Parathyroid adenoma (tissue), 2 donors: ENCODE measurements at regions not wholly inside any gene's neighbourhood (a gene's known extent, or its start where the extent isn't known, plus 50 kb on each side); places are given as distances from the start of the nearest gene placed in this dataset.

Experiments
- H2AFZ ChIP-seq: fragments of 300-600 bp; sonication (generic); one replicate; pipeline ENCODE4 v1.7.0; 2017; ENCODE audit warnings: antibody characterized with exemption, mild to moderate bottlenecking
- H3K27ac ChIP-seq: fragments of 300-600 bp; sonication (generic); one replicate; pipeline ENCODE4 v1.7.0; 2017
- H3K27me3 ChIP-seq: fragments of 300-600 bp; sonication (generic); one replicate; pipeline ENCODE4 v1.7.0; 2017; ENCODE audit warnings: low read length; ENCODE audit not compliant: control insufficient read depth, insufficient read depth
- H3K36me3 ChIP-seq: fragments of 300-600 bp; sonication (generic); one replicate; pipeline ENCODE4 v1.7.0; 2017; ENCODE audit warnings: low read length; ENCODE audit not compliant: control insufficient read depth, insufficient read depth
- H3K4me1 ChIP-seq: fragments of 300-600 bp; sonication (generic); one replicate; pipeline ENCODE4 v1.7.0; 2017; ENCODE audit warnings: control low read depth
- H3K4me2 ChIP-seq: fragments of 300-600 bp; sonication (generic); one replicate; pipeline ENCODE4 v1.7.0; 2017; ENCODE audit warnings: low read length
- H3K4me3 ChIP-seq: fragments of 300-600 bp; sonication (generic); one replicate; pipeline ENCODE4 v1.7.0; 2017; ENCODE audit warnings: low read depth, low read length
- H3K79me2 ChIP-seq: fragments of 300-600 bp; sonication (generic); one replicate; pipeline ENCODE4 v1.7.0; 2017; ENCODE audit warnings: control low read depth
- H3K9ac ChIP-seq: fragments of 300-600 bp; sonication (generic); one replicate; pipeline ENCODE4 v1.7.0; 2017; ENCODE audit warnings: mild to moderate bottlenecking
- H3K9me3 ChIP-seq: fragments of 300-600 bp; sonication (generic); one replicate; pipeline ENCODE4 v1.7.0; 2017; ENCODE audit warnings: low read length; ENCODE audit not compliant: control insufficient read depth
- TF ChIP-seq, protein P1 (sequence below): fragments of 300-600 bp; sonication (generic); IDR thresholded peaks from one replicate; pipeline ENCODE4 v1.7.0; 2017; ENCODE audit warnings: antibody characterized with exemption, mild to moderate bottlenecking
- donor health status: primary hyperparathyroidism.

DNA sequence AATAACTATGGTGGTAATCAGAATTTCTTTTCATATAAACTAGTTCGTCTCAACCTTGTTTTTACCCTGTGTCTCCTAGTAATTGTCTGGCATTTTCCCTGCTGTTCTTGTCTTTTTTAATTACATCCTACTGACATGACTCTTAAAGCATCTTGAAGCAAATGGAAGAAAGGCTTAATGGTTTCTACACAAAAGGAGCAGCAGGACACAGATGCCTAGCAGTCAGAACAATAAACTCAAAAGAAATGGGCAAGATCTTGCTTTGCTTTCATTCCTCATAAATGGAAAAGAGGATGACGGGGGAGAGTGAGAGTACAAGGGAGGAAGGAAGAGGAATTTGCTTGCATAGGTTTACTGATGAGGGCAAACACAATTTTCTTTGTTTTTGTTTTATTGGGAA lies 293.2 kb upstream of the EMCN start:
- TF ChIP-seq, protein P1, sequence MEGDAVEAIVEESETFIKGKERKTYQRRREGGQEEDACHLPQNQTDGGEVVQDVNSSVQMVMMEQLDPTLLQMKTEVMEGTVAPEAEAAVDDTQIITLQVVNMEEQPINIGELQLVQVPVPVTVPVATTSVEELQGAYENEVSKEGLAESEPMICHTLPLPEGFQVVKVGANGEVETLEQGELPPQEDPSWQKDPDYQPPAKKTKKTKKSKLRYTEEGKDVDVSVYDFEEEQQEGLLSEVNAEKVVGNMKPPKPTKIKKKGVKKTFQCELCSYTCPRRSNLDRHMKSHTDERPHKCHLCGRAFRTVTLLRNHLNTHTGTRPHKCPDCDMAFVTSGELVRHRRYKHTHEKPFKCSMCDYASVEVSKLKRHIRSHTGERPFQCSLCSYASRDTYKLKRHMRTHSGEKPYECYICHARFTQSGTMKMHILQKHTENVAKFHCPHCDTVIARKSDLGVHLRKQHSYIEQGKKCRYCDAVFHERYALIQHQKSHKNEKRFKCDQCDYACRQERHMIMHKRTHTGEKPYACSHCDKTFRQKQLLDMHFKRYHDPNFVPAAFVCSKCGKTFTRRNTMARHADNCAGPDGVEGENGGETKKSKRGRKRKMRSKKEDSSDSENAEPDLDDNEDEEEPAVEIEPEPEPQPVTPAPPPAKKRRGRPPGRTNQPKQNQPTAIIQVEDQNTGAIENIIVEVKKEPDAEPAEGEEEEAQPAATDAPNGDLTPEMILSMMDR = no peak
- Histone ChIP-seq H3K9me3 (no peaks in the 10 kb centered on the region), H3K27me3 (no peaks in the 10 kb centered on the region), H3K27ac (no peak overlapping the region), H3K79me2 (no peaks in the 10 kb centered on the region), H3K4me1 (no peaks in the 10 kb centered on the region), H3K9ac (no peak overlapping the region), H3K4me3 (no peak overlapping the region), H2AFZ (no peak overlapping the region), H3K36me3 (no peaks in the 10 kb centered on the region), H3K4me2 (no peak overlapping the region)

DNA sequence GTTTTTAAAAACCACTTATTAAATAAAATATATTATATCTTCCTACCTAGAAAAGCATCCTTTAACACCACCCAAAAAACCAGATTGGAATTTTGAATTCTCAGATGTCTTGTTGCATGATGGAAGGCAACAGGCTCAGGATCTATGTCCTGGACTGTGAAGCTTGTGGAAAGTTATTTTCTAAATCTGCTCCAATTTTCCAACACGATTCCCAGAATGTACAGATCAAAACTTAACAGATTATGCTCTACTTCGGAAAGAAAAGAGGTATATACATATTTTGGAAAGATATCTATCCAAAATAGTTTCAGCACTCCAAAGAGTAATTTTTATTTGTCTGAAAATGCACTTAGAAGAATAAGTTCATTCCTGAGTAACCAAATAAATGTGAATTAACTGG lies 291.7 kb upstream of the EMCN start:
- H3K27me3 ChIP-seq = no peaks in the 10 kb centered on the region
- TF ChIP-seq, protein P1 = no peak
- no peak overlapping the region for H3K9ac ChIP-seq
- no peak overlapping the region for H3K27ac ChIP-seq
- no peak overlapping the region for H3K4me3 ChIP-seq
- no peak overlapping the region for H2AFZ ChIP-seq
- H3K36me3 ChIP-seq = no peaks in the 10 kb centered on the region
- H3K79me2 ChIP-seq = no peaks in the 10 kb centered on the region
- no peak overlapping the region for H3K4me2 ChIP-seq
- H3K4me1 ChIP-seq = no peaks in the 10 kb centered on the region
- H3K9me3 ChIP-seq = no peaks in the 10 kb centered on the region

DNA sequence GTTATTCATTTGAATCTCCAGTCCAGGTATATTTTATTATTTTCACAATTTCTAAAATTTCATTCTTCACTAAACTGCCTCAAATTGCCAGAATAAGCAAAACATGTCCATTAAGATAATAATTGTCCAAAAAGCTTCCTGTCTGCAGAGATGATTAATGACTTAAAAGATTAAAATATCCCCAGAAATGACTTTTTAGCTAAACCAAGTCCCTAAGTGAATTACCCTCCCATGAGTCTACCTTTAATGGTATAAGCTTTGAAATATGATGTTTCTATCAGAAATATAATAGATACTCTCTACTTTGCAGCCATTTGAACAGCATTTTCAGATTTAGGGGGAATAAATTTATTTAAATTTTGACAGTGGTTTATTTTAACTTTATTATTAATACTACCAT lies 289.2 kb upstream of the EMCN start:
- Histone ChIP-seq H3K9me3 (no peaks in the 10 kb centered on the region), H3K4me1 (no peaks in the 10 kb centered on the region), H3K4me3 (no peak overlapping the region), H3K4me2 (no peak overlapping the region), H3K27me3 (no peaks in the 10 kb centered on the region), H3K9ac (no peak overlapping the region), H3K79me2 (no peaks in the 10 kb centered on the region), H3K27ac (no peak overlapping the region), H2AFZ (no peak overlapping the region), H3K36me3 (no peaks in the 10 kb centered on the region)
- TF ChIP-seq, protein P1 = no peak

DNA sequence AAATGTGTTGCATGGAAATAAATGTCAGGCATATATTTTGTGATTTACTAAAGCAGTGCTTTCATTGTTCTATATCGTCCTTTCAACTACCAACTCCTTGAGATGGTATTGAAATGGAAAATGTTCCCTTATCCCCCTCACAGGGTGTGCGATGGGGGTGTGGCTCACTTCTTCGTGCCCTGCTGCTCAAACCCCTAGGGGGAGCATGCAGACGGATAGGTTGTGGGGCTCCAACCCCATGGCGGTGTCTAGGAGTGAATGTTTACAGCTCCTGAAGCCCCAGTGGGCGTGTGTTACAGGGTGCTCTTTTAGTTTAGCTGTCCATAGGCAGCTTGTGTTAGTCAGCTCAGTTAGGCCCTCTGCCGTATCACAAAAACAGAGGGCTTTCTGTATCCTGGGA lies 287.7 kb upstream of the EMCN start:
- Histone ChIP-seq H3K9me3 (no peaks in the 10 kb centered on the region), H3K79me2 (no peaks in the 10 kb centered on the region), H3K4me1 (no peaks in the 10 kb centered on the region), H3K27me3 (no peaks in the 10 kb centered on the region), H2AFZ (no peak overlapping the region), H3K27ac (no peak overlapping the region), H3K36me3 (no peaks in the 10 kb centered on the region), H3K4me2 (no peak overlapping the region), H3K9ac (no peak overlapping the region), H3K4me3 (no peak overlapping the region)
- TF ChIP-seq, protein P1 = no peak

DNA sequence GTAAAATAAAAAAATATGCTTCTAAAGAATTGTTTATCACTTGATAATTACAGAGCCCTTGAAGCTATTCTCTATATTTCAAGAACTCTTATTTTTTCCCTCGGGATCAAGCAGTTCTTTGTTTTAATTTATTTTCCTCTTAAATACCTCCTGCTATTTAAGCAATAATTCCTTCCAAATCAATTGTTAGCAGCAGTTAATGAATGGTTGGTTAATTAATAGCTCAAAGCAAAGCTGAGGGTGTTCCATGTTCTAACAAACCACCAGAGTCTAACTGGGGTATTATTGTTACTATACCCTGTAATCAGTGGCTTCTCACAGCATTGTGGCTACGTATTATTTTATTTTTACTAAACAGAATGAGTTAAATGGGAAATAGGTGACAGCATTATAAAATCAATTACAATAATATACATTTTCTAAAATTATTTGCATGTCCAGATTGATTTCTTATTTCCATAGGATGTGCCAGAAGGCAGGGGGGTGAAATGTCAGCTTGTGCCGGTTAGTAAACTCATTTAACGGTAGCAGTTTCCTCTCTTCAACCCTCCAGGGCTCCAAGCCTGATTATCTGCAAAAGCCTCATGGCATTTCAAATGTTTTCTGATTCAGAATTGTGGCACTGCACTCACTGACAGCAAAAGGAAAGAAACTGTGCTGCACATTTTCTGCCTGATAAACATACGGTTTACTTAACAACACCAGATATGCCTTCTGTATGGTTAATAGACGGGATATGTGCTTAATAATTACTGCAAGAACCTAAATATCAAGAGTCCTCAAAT lies 286.9 kb upstream of the EMCN start:
- Histone ChIP-seq H3K4me1 (no peaks in the 10 kb centered on the region), H3K79me2 (no peaks in the 10 kb centered on the region), H2AFZ (no peak overlapping the region), H3K9me3 (no peaks in the 10 kb centered on the region), H3K27me3 (no peaks in the 10 kb centered on the region), H3K9ac (no peak overlapping the region), H3K4me3 (no peak overlapping the region), H3K27ac (no peak overlapping the region), H3K4me2 (no peak overlapping the region), H3K36me3 (no peaks in the 10 kb centered on the region)
- TF ChIP-seq, protein P1 = no peak
